ENCODE measurements at regions not wholly inside any gene's neighbourhood (a gene's known extent, or its start where the extent isn't known, plus 50 kb on each side); places are given as distances from the start of the nearest gene placed in this dataset.

GRCh38 chr4:177968817-177969442, 526.7 kb upstream of the AGA start:
- Mint-ChIP-seq H3K4me1 (ENCODE audit: unreplicated experiment) (no peaks in the 10 kb centered on the region), H3K27ac (ENCODE audit: unreplicated experiment) (no peak overlapping the region), H3K9me3 (ENCODE audit: unreplicated experiment) (no peaks in the 10 kb centered on the region), H3K4me3 (ENCODE audit: unreplicated experiment) (no peak overlapping the region), H3K27me3 (ENCODE audit: unreplicated experiment) (no peaks in the 10 kb centered on the region), H3K36me3 (ENCODE audit: unreplicated experiment) (no peaks in the 10 kb centered on the region)
- DNase-seq (ENCODE audit: extremely low spot score, unreplicated experiment): no peak
- TF ChIP-seq CTCF (IDR thresholded peaks at IDR 0.05): no peak

DNA sequence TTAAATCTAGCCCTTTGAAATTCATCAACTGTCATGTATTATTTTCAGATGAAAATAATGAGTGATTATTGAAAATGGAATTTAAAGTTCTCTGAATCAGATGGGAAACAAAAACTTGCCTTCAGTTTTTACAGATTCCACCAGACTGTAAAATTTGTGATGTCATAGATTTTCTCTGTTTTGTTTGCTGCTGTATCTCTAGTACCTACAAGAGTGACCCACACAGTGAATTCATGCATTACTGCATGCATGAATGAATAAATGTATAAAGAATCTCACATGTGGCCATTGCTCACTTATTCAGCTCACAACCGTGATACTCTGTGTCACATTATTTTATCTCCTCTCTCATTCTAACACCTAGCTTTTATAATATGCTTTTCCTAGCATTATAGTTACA, 532.2 kb upstream of the AGA start:
- H3K27ac Mint-ChIP-seq (ENCODE audit: unreplicated experiment): no peak overlapping the region
- no peaks in the 10 kb centered on the region for H3K4me1 Mint-ChIP-seq (ENCODE audit: unreplicated experiment)
- no peaks in the 10 kb centered on the region for H3K36me3 Mint-ChIP-seq (ENCODE audit: unreplicated experiment)
- no peak for DNase-seq (ENCODE audit: extremely low spot score, unreplicated experiment)
- H3K4me3 Mint-ChIP-seq (ENCODE audit: unreplicated experiment): no peak overlapping the region
- H3K27me3 Mint-ChIP-seq (ENCODE audit: unreplicated experiment): no peaks in the 10 kb centered on the region
- no peaks in the 10 kb centered on the region for H3K9me3 Mint-ChIP-seq (ENCODE audit: unreplicated experiment)
- no peak for TF ChIP-seq CTCF (IDR thresholded peaks at IDR 0.05)

GRCh38 chr4:177975315-177975987, 533.2 kb upstream of the AGA start:
- no peak for DNase-seq (ENCODE audit: extremely low spot score, unreplicated experiment)
- no peaks in the 10 kb centered on the region for H3K9me3 Mint-ChIP-seq (ENCODE audit: unreplicated experiment)
- no peaks in the 10 kb centered on the region for H3K36me3 Mint-ChIP-seq (ENCODE audit: unreplicated experiment)
- H3K27me3 Mint-ChIP-seq (ENCODE audit: unreplicated experiment): no peaks in the 10 kb centered on the region
- H3K4me1 Mint-ChIP-seq (ENCODE audit: unreplicated experiment): no peaks in the 10 kb centered on the region
- no peak overlapping the region for H3K27ac Mint-ChIP-seq (ENCODE audit: unreplicated experiment)
- H3K4me3 Mint-ChIP-seq (ENCODE audit: unreplicated experiment): no peak overlapping the region
- no peak for TF ChIP-seq CTCF (IDR thresholded peaks at IDR 0.05)

DNA sequence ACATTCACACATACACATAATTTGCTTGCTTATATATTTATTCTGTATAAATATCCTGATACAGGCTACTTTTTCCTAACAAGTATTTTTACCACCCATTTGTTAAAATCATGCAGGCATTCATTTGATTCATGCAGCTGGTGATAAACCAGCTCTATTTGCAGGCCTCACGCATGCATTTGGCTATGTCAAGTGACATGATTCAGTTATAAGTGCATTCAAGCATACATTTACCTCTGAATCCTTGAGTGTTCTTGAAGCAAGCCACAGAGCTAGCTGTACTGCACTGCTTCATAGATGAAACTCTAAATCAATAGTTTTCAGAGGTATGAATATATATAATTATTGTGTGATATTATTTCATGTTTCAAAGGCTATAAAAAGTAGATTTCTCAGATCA, 544.0 kb upstream of the AGA start:
- no peaks in the 10 kb centered on the region for H3K36me3 Mint-ChIP-seq (ENCODE audit: unreplicated experiment)
- no peak overlapping the region for H3K27ac Mint-ChIP-seq (ENCODE audit: unreplicated experiment)
- no peaks in the 10 kb centered on the region for H3K27me3 Mint-ChIP-seq (ENCODE audit: unreplicated experiment)
- no peak overlapping the region for H3K4me3 Mint-ChIP-seq (ENCODE audit: unreplicated experiment)
- TF ChIP-seq CTCF (IDR thresholded peaks at IDR 0.05): no peak
- no peaks in the 10 kb centered on the region for H3K4me1 Mint-ChIP-seq (ENCODE audit: unreplicated experiment)
- no peaks in the 10 kb centered on the region for H3K9me3 Mint-ChIP-seq (ENCODE audit: unreplicated experiment)
- no peak for DNase-seq (ENCODE audit: extremely low spot score, unreplicated experiment)

GRCh38 chr4:177987896-177988295, 545.7 kb upstream of the AGA start:
- no peaks in the 10 kb centered on the region for H3K36me3 Mint-ChIP-seq (ENCODE audit: unreplicated experiment)
- no peaks in the 10 kb centered on the region for H3K9me3 Mint-ChIP-seq (ENCODE audit: unreplicated experiment)
- no peaks in the 10 kb centered on the region for H3K4me1 Mint-ChIP-seq (ENCODE audit: unreplicated experiment)
- DNase-seq (ENCODE audit: extremely low spot score, unreplicated experiment): no peak
- TF ChIP-seq CTCF (IDR thresholded peaks at IDR 0.05): no peak
- no peak overlapping the region for H3K27ac Mint-ChIP-seq (ENCODE audit: unreplicated experiment)
- no peak overlapping the region for H3K4me3 Mint-ChIP-seq (ENCODE audit: unreplicated experiment)
- no peaks in the 10 kb centered on the region for H3K27me3 Mint-ChIP-seq (ENCODE audit: unreplicated experiment)

Data from osteocyte (in vitro differentiated cells).